Liver (tissue), 8 donors: ENCODE measurements at regions not wholly inside any gene's neighbourhood (a gene's known extent, or its start where the extent isn't known, plus 50 kb on each side); places are given as distances from the start of the nearest gene placed in this dataset.
A peak's percentile ranks its signal among the peaks of the same experiment; 100 is the strongest.

Source experiments
- DNase-seq: peaks from one replicate; pipeline ENCODE4 v3.0.0-alpha.2; 2017; ENCODE audit warnings: low spot score
- H3K27ac ChIP-seq, 2 donors: one replicate each; pipeline ENCODE4 v1.7.0; 2013; ENCODE audit warnings: inconsistent platforms in 2 of 2, low read length in 2 of 2, control low read depth in 1 of 2, low read depth in 1 of 2, mild to moderate bottlenecking in 1 of 2
- H3K27me3 ChIP-seq, 4 donors: one replicate each; pipeline versions ENCODE4 v1.6.1 to v1.7.0; 2013; ENCODE audit warnings: low read length in 3 of 4, inconsistent platforms in 1 of 4, mild to moderate bottlenecking in 1 of 4, moderate library complexity in 1 of 4; ENCODE audit not compliant: control insufficient read depth in 4 of 4, insufficient read depth in 4 of 4
- H3K36me3 ChIP-seq, 4 donors: one replicate each; pipeline versions ENCODE4 v1.6.1 to v1.7.0; 2013; ENCODE audit warnings: low read length in 3 of 4, mild to moderate bottlenecking in 3 of 4, low read depth in 1 of 4, moderate library complexity in 1 of 4; ENCODE audit not compliant: control insufficient read depth in 4 of 4, insufficient read depth in 3 of 4
- H3K4me1 ChIP-seq, 4 donors: one replicate each; pipeline versions ENCODE4 v1.6.1 to v1.7.0; 2013; ENCODE audit warnings: low read length in 3 of 4, mild to moderate bottlenecking in 3 of 4, moderate library complexity in 1 of 4; ENCODE audit not compliant: control insufficient read depth in 4 of 4, insufficient read depth in 4 of 4
- H3K4me3 ChIP-seq, 3 donors: one replicate each; pipeline versions ENCODE4 v1.6.1 to v1.7.0; 2013; ENCODE audit warnings: low read length in 3 of 3, control low read depth in 1 of 3, low read depth in 1 of 3, mild to moderate bottlenecking in 1 of 3
- H3K9ac ChIP-seq, 2 donors: one replicate each; pipeline ENCODE4 v1.7.0; 2013; ENCODE audit warnings: low read length in 2 of 2, mild to moderate bottlenecking in 2 of 2, moderate library complexity in 2 of 2, control low read depth in 1 of 2, low read depth in 1 of 2
- H3K9me3 ChIP-seq, 4 donors: one replicate each; pipeline versions ENCODE4 v1.6.1 to v1.7.0; 2013; ENCODE audit warnings: low read length in 3 of 4; ENCODE audit not compliant: control insufficient read depth in 4 of 4
- ATF3 ChIP-seq: IDR thresholded peaks from 2 replicates; pipeline ENCODE4 v1.6.1; 2016; ENCODE audit warnings: antibody characterized with exemption
- FOXA1 ChIP-seq: IDR thresholded peaks from 2 replicates; pipeline ENCODE4 v1.6.1; 2016; ENCODE audit warnings: antibody characterized with exemption
- HNF4G ChIP-seq: IDR thresholded peaks from 2 replicates; pipeline ENCODE4 v1.6.1; 2016; ENCODE audit warnings: antibody characterized with exemption
- JUND ChIP-seq, 2 donors: IDR thresholded peaks; 2 replicates each; pipeline ENCODE4 v1.6.1; 2016; ENCODE audit warnings: antibody characterized with exemption in 2 of 2
- MAX ChIP-seq: IDR thresholded peaks from 2 replicates; pipeline ENCODE4 v1.6.1; 2016; ENCODE audit warnings: antibody characterized with exemption
- NR2F2 ChIP-seq: IDR thresholded peaks from 2 replicates; pipeline ENCODE4 v1.6.1; 2016; ENCODE audit warnings: antibody characterized with exemption
- RAD21 ChIP-seq, 2 donors: IDR thresholded peaks; 2 replicates each; pipeline ENCODE4 v1.6.1; 2016; ENCODE audit warnings: antibody characterized with exemption in 2 of 2, mild to moderate bottlenecking in 2 of 2
- REST ChIP-seq: IDR thresholded peaks from 2 replicates; pipeline ENCODE4 v1.6.1; 2016; ENCODE audit warnings: antibody characterized with exemption, mild to moderate bottlenecking
- SP1 ChIP-seq: IDR thresholded peaks from 2 replicates; pipeline ENCODE4 v1.6.1; 2018; ENCODE audit warnings: antibody characterized with exemption, mild to moderate bottlenecking
- TAF1 ChIP-seq: conservative IDR thresholded peaks from 2 replicates; pipeline ENCODE4 v1.6.1; 2016; ENCODE audit warnings: antibody characterized with exemption, mild to moderate bottlenecking
- ZBTB33 ChIP-seq: IDR thresholded peaks from 2 replicates; pipeline ENCODE4 v1.6.1; 2016; ENCODE audit warnings: antibody characterized with exemption
- WGBS: extraction: QIAGEN DNeasy Blood & Tissue Kit; methylation state at CpG from one replicate; pipeline ENCODE4 v1.1.7; 2013; 5-methylcytosine and 5-hydroxymethylcytosine counted together
- TF ChIP-seq, protein P1 (sequence below): fragments of 150-350 bp; IDR thresholded peaks from 2 replicates; pipeline ENCODE4 v1.5.1; 2017; ENCODE audit warnings: improper control_type of control experiment, low read depth, low read length; ENCODE audit not compliant: missing input control
- donor health status: healthy.
- donor health status: healthy.
- donor health status: healthy.
- donor health status: healthy.
- donor health status: healthy.

DNA sequence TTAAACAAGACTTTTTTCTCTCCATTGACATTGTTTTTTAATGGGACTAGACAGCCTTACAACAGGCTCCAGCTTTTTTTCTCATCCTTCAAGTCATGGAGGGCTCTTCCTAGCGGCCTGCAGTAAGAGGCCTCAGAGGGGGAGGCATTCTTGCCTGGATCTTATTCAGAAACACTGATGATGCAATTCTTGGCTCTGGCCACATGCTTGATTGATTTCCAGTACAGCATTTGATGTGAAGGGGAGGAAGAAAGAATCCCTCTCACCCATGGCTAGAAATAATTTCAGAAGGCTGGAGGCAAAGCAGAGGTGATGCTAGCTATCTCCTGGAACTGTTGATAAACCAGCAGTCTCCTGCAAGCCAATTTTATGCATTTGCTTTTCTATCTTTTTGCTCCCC lies 324.8 kb downstream of the PRELID2 start:
- 74% methylated on average over 1 of the region's 1 CpG for WGBS
- Histone ChIP-seq H3K36me3 (no peaks in the 10 kb centered on the region), H3K4me3 (no peak overlapping the region), H3K9ac (no peak overlapping the region), H3K27ac (no peak overlapping the region), H3K27me3 (no peaks in the 10 kb centered on the region), H3K4me1 (no peaks in the 10 kb centered on the region), H3K9me3 (no peaks in the 10 kb centered on the region)
- no peak for DNase-seq
- TF ChIP-seq ATF3: peak; percentile 34
- TF ChIP-seq, protein P1, sequence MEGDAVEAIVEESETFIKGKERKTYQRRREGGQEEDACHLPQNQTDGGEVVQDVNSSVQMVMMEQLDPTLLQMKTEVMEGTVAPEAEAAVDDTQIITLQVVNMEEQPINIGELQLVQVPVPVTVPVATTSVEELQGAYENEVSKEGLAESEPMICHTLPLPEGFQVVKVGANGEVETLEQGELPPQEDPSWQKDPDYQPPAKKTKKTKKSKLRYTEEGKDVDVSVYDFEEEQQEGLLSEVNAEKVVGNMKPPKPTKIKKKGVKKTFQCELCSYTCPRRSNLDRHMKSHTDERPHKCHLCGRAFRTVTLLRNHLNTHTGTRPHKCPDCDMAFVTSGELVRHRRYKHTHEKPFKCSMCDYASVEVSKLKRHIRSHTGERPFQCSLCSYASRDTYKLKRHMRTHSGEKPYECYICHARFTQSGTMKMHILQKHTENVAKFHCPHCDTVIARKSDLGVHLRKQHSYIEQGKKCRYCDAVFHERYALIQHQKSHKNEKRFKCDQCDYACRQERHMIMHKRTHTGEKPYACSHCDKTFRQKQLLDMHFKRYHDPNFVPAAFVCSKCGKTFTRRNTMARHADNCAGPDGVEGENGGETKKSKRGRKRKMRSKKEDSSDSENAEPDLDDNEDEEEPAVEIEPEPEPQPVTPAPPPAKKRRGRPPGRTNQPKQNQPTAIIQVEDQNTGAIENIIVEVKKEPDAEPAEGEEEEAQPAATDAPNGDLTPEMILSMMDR: no peak

DNA sequence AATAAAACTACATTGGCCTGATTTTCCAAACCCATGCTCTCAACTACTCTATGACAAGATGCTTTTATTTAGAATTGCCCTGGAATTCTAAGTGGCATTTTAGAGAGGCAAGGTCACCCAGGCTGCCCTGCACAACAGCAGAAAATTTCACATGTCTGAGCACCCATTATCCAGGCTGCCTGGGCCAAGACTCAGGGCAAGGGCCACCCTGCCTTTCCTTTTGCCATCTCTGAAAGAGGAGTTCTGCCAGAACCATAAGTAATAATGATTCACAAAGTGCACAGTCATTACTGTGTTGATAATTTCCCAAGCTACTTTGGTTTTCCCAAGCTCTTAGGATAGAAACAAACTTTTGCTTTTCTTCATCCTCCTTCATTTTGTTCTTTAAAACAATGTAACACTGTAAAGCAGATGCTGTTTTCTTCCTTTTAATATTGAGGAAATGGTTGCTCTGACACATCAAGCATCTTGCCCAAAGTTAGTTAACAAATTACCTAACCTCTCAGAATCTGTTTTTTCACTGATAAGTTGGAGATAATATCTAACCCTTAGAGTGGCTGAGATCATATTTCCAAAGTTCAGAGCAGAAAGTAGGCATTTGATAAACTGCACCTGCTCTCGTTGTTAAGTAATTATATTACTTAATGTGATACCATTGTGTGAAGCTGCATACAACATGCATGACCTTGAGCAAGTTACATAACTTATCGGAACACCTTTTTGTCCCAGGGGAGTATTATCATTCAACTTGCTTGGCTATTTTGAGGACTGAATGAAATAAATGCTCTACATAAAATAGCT lies 325.6 kb downstream of the PRELID2 start:
- WGBS: 80% methylated on average over 2 of the region's 2 CpGs
- Histone ChIP-seq H3K9me3 (no peaks in the 10 kb centered on the region), H3K36me3 (no peaks in the 10 kb centered on the region), H3K4me1 (no peaks in the 10 kb centered on the region), H3K4me3 (no peak overlapping the region), H3K27ac (no peak overlapping the region), H3K27me3 (no peaks in the 10 kb centered on the region), H3K9ac (no peak overlapping the region)
- no peak for TF ChIP-seq MAX
- no peak for DNase-seq

DNA sequence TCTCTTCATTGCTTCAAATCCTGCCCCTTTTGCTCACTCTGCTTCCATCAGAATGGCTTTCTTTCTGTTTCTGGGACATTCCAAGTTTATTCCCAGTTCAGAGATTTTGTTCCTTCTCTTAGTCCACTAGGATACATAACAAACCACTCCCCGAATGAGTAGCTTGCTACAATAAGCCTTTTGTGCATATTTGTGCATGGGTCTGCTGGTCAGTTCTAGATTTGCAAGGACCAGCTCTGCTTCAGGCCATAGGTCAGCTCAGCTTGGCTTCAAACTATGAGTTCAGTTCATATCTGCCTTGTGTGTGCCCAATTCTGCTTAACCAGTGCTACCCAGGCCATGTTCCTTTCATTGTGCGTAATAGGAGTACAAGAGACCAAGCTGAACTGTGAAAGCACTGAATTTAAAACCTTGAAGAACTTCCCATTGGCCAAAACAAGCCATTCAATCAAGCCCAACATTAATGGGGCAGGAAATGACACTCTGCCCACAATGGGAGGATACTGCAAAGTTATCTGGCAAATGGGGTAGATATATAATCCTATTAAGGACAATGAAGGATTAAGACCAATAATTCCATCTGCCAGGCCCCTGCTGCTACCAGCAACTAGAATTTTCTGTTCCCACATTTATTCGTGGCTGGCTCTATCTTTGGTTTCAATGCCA lies 328.8 kb downstream of the PRELID2 start:
- no peaks in the 10 kb centered on the region for H3K36me3 ChIP-seq
- WGBS: 90% methylated on average over 3 of the region's 3 CpGs

More for the DNA sequence above, 328.8 kb downstream of the PRELID2 start:
- no peak overlapping the region for H3K9ac ChIP-seq
- DNase-seq: no peak
- no peak for TF ChIP-seq TAF1
- no peak for TF ChIP-seq RAD21 (IDR thresholded peaks at IDR 0.05)
- TF ChIP-seq JUND (IDR thresholded peaks at IDR 0.05): no peak
- TF ChIP-seq, protein P1: no peak
- TF ChIP-seq SP1: no peak
- no peak for TF ChIP-seq FOXA1
- no peak for TF ChIP-seq HNF4G
- TF ChIP-seq ATF3: no peak
- no peak for TF ChIP-seq ZBTB33
- TF ChIP-seq NR2F2: no peak
- no peak for TF ChIP-seq REST
- no peak overlapping the region for H3K27ac ChIP-seq
- H3K4me3 ChIP-seq: no peak overlapping the region
- no peaks in the 10 kb centered on the region for H3K9me3 ChIP-seq
- H3K4me1 ChIP-seq: no peaks in the 10 kb centered on the region
- H3K27me3 ChIP-seq: no peaks in the 10 kb centered on the region
